IMR-90 (cell line): ENCODE measurements at regions not wholly inside any gene's neighbourhood (a gene's known extent, or its start where the extent isn't known, plus 50 kb on each side); places are given as distances from the start of the nearest gene placed in this dataset.

ENCODE experiments used
- ATAC-seq: fragments of 200-7000 bp; cut with Tn5 transposase; 2 replicates; pipeline ENCODE4 v1.9.1; 2020; ENCODE audit warnings: low read depth, mild to moderate bottlenecking, moderate library complexity
- BruUV-seq: library from RNA; stranded (reverse); fragments of 400-500 nt; replicated peaks from 2 replicates; lab custom pipeline; 2021; lab: Mats Ljungman, UMichigan
- CTCF ChIA-PET: fragments of 300-600 bp; formaldehyde crosslinking; extraction: SDS; loops from one replicate; lab custom pipeline; 2021; ENCODE audit warnings: antibody characterized with exemption; lab: Yijun Ruan, JAX
- POLR2A ChIA-PET: fragments of 300-600 bp; sonication (Branson Sonifier 250); formaldehyde crosslinking; loops from one replicate; lab custom pipeline; 2022; ENCODE audit warnings: antibody characterized with exemption; ENCODE audit not compliant: unreplicated experiment; lab: Charles Lee
- DNase-seq: peaks from one replicate; pipeline ENCODE4 v3.0.0; 2013
- H2AFZ ChIP-seq: replicated peaks from 2 replicates; pipeline ENCODE3; 2013; ENCODE audit warnings: low read length, mild to moderate bottlenecking; ENCODE audit not compliant: poor library complexity
- H2AK5ac ChIP-seq: 2 replicates; pipeline ENCODE4 v1.6.1; 2013; ENCODE audit warnings: low read depth, low read length, inconsistent platforms
- H2AK9ac ChIP-seq: replicated peaks from 2 replicates; pipeline ENCODE3; 2013; ENCODE audit warnings: mild to moderate bottlenecking, low read depth, low read length, moderate library complexity; ENCODE audit not compliant: poor library complexity
- H2BK120ac ChIP-seq: 2 replicates; pipeline ENCODE4 v1.6.1; 2013; ENCODE audit warnings: low read depth, low read length, inconsistent platforms
- H2BK15ac ChIP-seq: 3 replicates; pipeline ENCODE4 v1.6.1; 2013; ENCODE audit warnings: low read depth, low read length, inconsistent platforms
- H2BK20ac ChIP-seq: 2 replicates; pipeline ENCODE4 v1.6.1; 2013; ENCODE audit warnings: low read depth, mild to moderate bottlenecking, inconsistent platforms, low read length, moderate library complexity
- H2BK5ac ChIP-seq: 2 replicates; pipeline ENCODE4 v1.6.1; 2013; ENCODE audit warnings: mild to moderate bottlenecking, low read depth, low read length, inconsistent platforms; ENCODE audit not compliant: poor library complexity, severe bottlenecking
- H3K14ac ChIP-seq: replicated peaks from 2 replicates; pipeline ENCODE4 v1.6.1; 2013; ENCODE audit warnings: low read depth, low read length, inconsistent platforms
- H3K18ac ChIP-seq: 2 replicates; pipeline ENCODE4 v1.6.1; 2013; ENCODE audit warnings: low read depth, low read length, control low read depth
- H3K23ac ChIP-seq: 2 replicates; pipeline ENCODE4 v1.6.1; 2013; ENCODE audit warnings: low read depth, low read length, inconsistent platforms
- H3K27ac ChIP-seq: 2 replicates; pipeline ENCODE4 v1.5.1; 2013; ENCODE audit warnings: mild to moderate bottlenecking, control low read depth, low read length; ENCODE audit not compliant: insufficient read depth
- H3K27me3 ChIP-seq: 2 replicates; pipeline ENCODE4 v1.6.1; 2013; ENCODE audit warnings: low read length; ENCODE audit not compliant: control insufficient read depth, insufficient read depth
- H3K36me3 ChIP-seq: 2 replicates; pipeline ENCODE4 v1.6.1; 2013; ENCODE audit warnings: low read length, mixed read lengths; ENCODE audit not compliant: control insufficient read depth, insufficient read depth
- H3K4ac ChIP-seq: 2 replicates; pipeline ENCODE4 v1.6.1; 2013; ENCODE audit warnings: low read depth, low read length, inconsistent platforms
- H3K4me1 ChIP-seq: 2 replicates; pipeline ENCODE4 v1.6.1; 2013; ENCODE audit warnings: low read length, mixed read lengths; ENCODE audit not compliant: control insufficient read depth, insufficient read depth
- H3K4me2 ChIP-seq: 2 replicates; pipeline ENCODE4 v1.6.1; 2013; ENCODE audit warnings: low read depth, mild to moderate bottlenecking, control low read depth, low read length, moderate library complexity
- H3K4me3 ChIP-seq: 2 replicates; pipeline ENCODE4 v1.5.1; 2013; ENCODE audit warnings: low read depth, mild to moderate bottlenecking, control low read depth, low read length, moderate library complexity; ENCODE audit not compliant: insufficient read depth
- H3K56ac ChIP-seq: 2 replicates; pipeline ENCODE4 v1.6.1; 2013; ENCODE audit warnings: low read length, inconsistent platforms; ENCODE audit not compliant: insufficient read depth; ENCODE audit errors: extremely low read depth
- H3K79me1 ChIP-seq, 2 experiments: 2 replicates each; pipeline ENCODE4 v1.6.1; 2013; ENCODE audit warnings: low read length in 2 of 2, inconsistent platforms in 1 of 2, low read depth in 1 of 2
- H3K9ac ChIP-seq: 2 replicates; pipeline ENCODE4 v1.6.1; 2013; ENCODE audit warnings: low read depth, low read length, control low read depth
- H3K9me1 ChIP-seq: 2 replicates; pipeline ENCODE4 v1.6.1; 2013; ENCODE audit warnings: low read length, inconsistent platforms; ENCODE audit not compliant: insufficient read depth
- H3K9me3 ChIP-seq: 2 replicates; pipeline ENCODE4 v1.6.1; 2013; ENCODE audit warnings: low read length; ENCODE audit not compliant: control insufficient read depth, insufficient read depth
- H4K20me1 ChIP-seq: 2 replicates; pipeline ENCODE4 v1.6.1; 2013; ENCODE audit warnings: low read length, inconsistent platforms; ENCODE audit not compliant: insufficient read depth
- H4K5ac ChIP-seq: 2 replicates; pipeline ENCODE4 v1.6.1; 2013; ENCODE audit warnings: mild to moderate bottlenecking, low read depth, low read length, control low read depth
- H4K8ac ChIP-seq, 2 experiments: 2 replicates each; pipeline ENCODE4 v1.6.1; 2013; ENCODE audit warnings: low read depth in 2 of 2, low read length in 2 of 2, control low read depth in 1 of 2, inconsistent platforms in 1 of 2
- H4K91ac ChIP-seq: 2 replicates; pipeline ENCODE4 v1.6.1; 2013; ENCODE audit warnings: low read depth, low read length, inconsistent platforms; ENCODE audit not compliant: insufficient read depth
- BHLHE40 ChIP-seq: fragments of 150-350 bp; IDR thresholded peaks from 2 replicates; pipeline ENCODE4 v1.6.1; 2016; ENCODE audit warnings: mild to moderate bottlenecking, low read depth, low read length
- CEBPB ChIP-seq: IDR thresholded peaks from 2 replicates; pipeline ENCODE4 v1.6.1; 2012; ENCODE audit warnings: low read depth, low read length, improper control_type of control experiment
- CHD1 ChIP-seq: IDR thresholded peaks from 2 replicates; pipeline ENCODE4 v1.6.1; 2012; ENCODE audit warnings: low read depth, low read length, improper control_type of control experiment
- FOS ChIP-seq: fragments of 150-350 bp; IDR thresholded peaks from 2 replicates; pipeline ENCODE4 v1.6.1; 2016; ENCODE audit warnings: low read depth, low read length
- MAFK ChIP-seq: IDR thresholded peaks from 2 replicates; pipeline ENCODE4 v1.6.1; 2012; ENCODE audit warnings: low read depth, low read length, improper control_type of control experiment
- MAZ ChIP-seq: IDR thresholded peaks from 2 replicates; pipeline ENCODE4 v1.6.1; 2012; ENCODE audit warnings: low read depth, mild to moderate bottlenecking, low read length, improper control_type of control experiment, moderate library complexity, borderline replicate concordance
- MXI1 ChIP-seq: IDR thresholded peaks from 2 replicates; pipeline ENCODE4 v1.6.1; 2012; ENCODE audit warnings: low read depth, mild to moderate bottlenecking, low read length, moderate library complexity, borderline replicate concordance
- NFE2L2 ChIP-seq: fragments of 150-350 bp; IDR thresholded peaks from 2 replicates; pipeline ENCODE4 v1.6.1; 2016; ENCODE audit warnings: low read depth, mild to moderate bottlenecking, low read length
- POLR2A ChIP-seq: IDR thresholded peaks from 2 replicates; pipeline ENCODE4 v1.6.1; 2012; ENCODE audit warnings: mild to moderate bottlenecking, low read depth, low read length
- RAD21 ChIP-seq: IDR thresholded peaks from 2 replicates; pipeline ENCODE4 v1.6.1; 2012; ENCODE audit warnings: low read length, improper control_type of control experiment
- RCOR1 ChIP-seq: IDR thresholded peaks from 2 replicates; pipeline ENCODE4 v1.6.1; 2012; ENCODE audit warnings: mild to moderate bottlenecking, low read length, improper control_type of control experiment; ENCODE audit not compliant: insufficient replicate concordance
- RFX5 ChIP-seq: IDR thresholded peaks from 2 replicates; pipeline ENCODE4 v1.8.0; 2012; ENCODE audit warnings: low read depth, mild to moderate bottlenecking, low read length, moderate library complexity
- SMC3 ChIP-seq: fragments of 150-350 bp; IDR thresholded peaks from 2 replicates; pipeline ENCODE4 v1.6.1; 2016; ENCODE audit warnings: low read depth, mild to moderate bottlenecking, antibody characterized with exemption, low read length, moderate library complexity
- USF2 ChIP-seq: fragments of 150-350 bp; IDR thresholded peaks from 2 replicates; pipeline ENCODE4 v1.6.1; 2017; ENCODE audit warnings: mild to moderate bottlenecking, antibody characterized with exemption, low read length, low read depth
- WGBS, 2 experiments: methylation state at CpG; one replicate each; pipeline versions ENCODE4 v1.1.5 to v1.1.7; 2013; ENCODE audit warnings: missing lambda C conversion rate in 2 of 2; ENCODE audit not compliant: insufficient read length in 1 of 2; ENCODE audit errors: extremely low coverage in 2 of 2; 5-methylcytosine and 5-hydroxymethylcytosine counted together
- dilution Hi-C: fragments of 300-500 bp; cut with HindIII; formaldehyde crosslinking; loops from one replicate; pipeline ENCODE4 v1.14.3; 2018; ENCODE audit warnings: low sequenced_read_pairs; ENCODE audit not compliant: unreplicated experiment
- in situ Hi-C: fragments of 300-500 bp; cut with MboI; formaldehyde crosslinking; loops from 3 replicates; pipeline ENCODE4 v1.14.3; 2019; ENCODE audit warnings: low sequenced_read_pairs, inconsistent platforms, mixed read lengths
- intact Hi-C: fragments of 100-400 bp; cut with micrococcal nuclease; formaldehyde crosslinking; loops from 2 replicates; pipeline ENCODE4 v1.10.0; 2022
- TF ChIP-seq, protein P1 (sequence below): conservative IDR thresholded peaks from 2 replicates; pipeline ENCODE4 v1.5.1; 2012; ENCODE audit warnings: mild to moderate bottlenecking, low read depth, low read length, improper control_type of control experiment
- TF ChIP-seq, protein P2 (sequence below): fragments of 150-350 bp; IDR thresholded peaks from 2 replicates; pipeline ENCODE4 v1.6.1; 2016; ENCODE audit warnings: low read depth, mild to moderate bottlenecking, low read length, moderate library complexity, borderline replicate concordance

DNA sequence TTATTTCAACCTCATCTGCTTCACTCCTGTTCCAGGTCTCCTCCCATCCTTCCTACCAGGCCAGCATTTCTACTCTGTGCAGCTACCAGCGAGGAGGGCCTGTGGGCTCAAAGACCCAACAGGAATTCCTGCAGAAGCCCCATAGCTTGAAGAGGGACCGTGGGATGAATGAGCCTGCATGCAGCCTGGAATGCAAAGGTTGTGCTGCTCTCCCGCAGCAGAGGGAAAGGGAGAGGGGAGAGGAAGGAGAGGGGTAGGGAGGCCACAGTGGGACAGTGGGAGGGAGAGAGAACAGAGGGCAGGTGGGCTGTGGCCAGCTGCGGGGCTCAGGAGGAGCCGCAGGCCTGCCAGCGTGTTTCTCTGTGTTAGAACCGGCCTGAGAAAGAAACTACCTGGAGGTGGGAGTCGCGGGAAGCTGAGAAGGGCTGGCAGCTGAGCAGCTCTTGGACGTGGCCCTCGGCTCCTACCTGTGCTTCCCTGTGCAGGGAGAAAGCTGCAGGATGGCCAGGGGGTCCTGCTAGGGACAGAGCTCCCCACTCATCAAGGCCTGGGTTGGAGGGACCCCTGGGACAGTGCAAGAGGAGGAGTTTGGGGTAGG lies 66.1 kb upstream of the MLN start:
- H2AK9ac ChIP-seq: no peak overlapping the region
- no peak for ATAC-seq
- H3K18ac ChIP-seq: no peak overlapping the region
- no peaks in the 10 kb centered on the region for H3K9me3 ChIP-seq
- no peak overlapping the region for H3K56ac ChIP-seq
- no peaks in the 10 kb centered on the region for H3K4me1 ChIP-seq
- dilution Hi-C loops: no loop called here
- no peak overlapping the region for H3K14ac ChIP-seq
- no peak overlapping the region for H2BK5ac ChIP-seq
- no peak overlapping the region for H3K4me2 ChIP-seq
- H3K23ac ChIP-seq: no peak overlapping the region
- no peak overlapping the region for H2AK5ac ChIP-seq
- no peak overlapping the region for H2BK120ac ChIP-seq
- no peak overlapping the region for H3K9ac ChIP-seq
- ChIA-PET POLR2A (no interaction called here), CTCF (interaction anchor here (0.6 kb wide), 1 partner anchor 642 kb away, joined by 3 read pairs; no protein-coding TSS in a partner anchor)
- in situ Hi-C loops: no loop called here
- no peaks in the 10 kb centered on the region for H3K79me1 ChIP-seq
- no peak overlapping the region for H4K5ac ChIP-seq
- no peak overlapping the region for H2BK20ac ChIP-seq
- peaks cover 50% of the 10 kb centered on the region for H3K27me3 ChIP-seq
- no peaks in the 10 kb centered on the region for H4K20me1 ChIP-seq
- H3K27ac ChIP-seq: no peak overlapping the region
- H3K4me3 ChIP-seq: no peak overlapping the region
- no peak overlapping the region for H2BK15ac ChIP-seq
- DNase-seq: no peak
- no TSS peak for BruUV-seq
- H4K8ac ChIP-seq: no peak overlapping the region
- H3K36me3 ChIP-seq: no peaks in the 10 kb centered on the region
- no peak overlapping the region for H2AFZ ChIP-seq
- no peaks in the 10 kb centered on the region for H3K9me1 ChIP-seq
- WGBS, 2 experiments: 72% methylated on average over 7 of the region's 11 CpGs; no CpG with 5 or more reads in 1 of the 2 experiments
- TF ChIP-seq BHLHE40: no peak
- TF ChIP-seq RAD21: no peak
- no peak for TF ChIP-seq SMC3
- TF ChIP-seq NFE2L2: no peak
- no peak for TF ChIP-seq FOS
- TF ChIP-seq MAFK: no peak
- TF ChIP-seq MXI1: no peak
- no peak for TF ChIP-seq RCOR1
- TF ChIP-seq, protein P1, sequence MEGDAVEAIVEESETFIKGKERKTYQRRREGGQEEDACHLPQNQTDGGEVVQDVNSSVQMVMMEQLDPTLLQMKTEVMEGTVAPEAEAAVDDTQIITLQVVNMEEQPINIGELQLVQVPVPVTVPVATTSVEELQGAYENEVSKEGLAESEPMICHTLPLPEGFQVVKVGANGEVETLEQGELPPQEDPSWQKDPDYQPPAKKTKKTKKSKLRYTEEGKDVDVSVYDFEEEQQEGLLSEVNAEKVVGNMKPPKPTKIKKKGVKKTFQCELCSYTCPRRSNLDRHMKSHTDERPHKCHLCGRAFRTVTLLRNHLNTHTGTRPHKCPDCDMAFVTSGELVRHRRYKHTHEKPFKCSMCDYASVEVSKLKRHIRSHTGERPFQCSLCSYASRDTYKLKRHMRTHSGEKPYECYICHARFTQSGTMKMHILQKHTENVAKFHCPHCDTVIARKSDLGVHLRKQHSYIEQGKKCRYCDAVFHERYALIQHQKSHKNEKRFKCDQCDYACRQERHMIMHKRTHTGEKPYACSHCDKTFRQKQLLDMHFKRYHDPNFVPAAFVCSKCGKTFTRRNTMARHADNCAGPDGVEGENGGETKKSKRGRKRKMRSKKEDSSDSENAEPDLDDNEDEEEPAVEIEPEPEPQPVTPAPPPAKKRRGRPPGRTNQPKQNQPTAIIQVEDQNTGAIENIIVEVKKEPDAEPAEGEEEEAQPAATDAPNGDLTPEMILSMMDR: no peak
- TF ChIP-seq POLR2A: no peak
- TF ChIP-seq, protein P2, sequence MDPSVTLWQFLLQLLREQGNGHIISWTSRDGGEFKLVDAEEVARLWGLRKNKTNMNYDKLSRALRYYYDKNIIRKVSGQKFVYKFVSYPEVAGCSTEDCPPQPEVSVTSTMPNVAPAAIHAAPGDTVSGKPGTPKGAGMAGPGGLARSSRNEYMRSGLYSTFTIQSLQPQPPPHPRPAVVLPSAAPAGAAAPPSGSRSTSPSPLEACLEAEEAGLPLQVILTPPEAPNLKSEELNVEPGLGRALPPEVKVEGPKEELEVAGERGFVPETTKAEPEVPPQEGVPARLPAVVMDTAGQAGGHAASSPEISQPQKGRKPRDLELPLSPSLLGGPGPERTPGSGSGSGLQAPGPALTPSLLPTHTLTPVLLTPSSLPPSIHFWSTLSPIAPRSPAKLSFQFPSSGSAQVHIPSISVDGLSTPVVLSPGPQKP: no peak
- TF ChIP-seq MAZ: no peak
- TF ChIP-seq USF2: no peak
- no peak for TF ChIP-seq RFX5
- TF ChIP-seq CEBPB: no peak
- no peak for TF ChIP-seq CHD1
- no peak overlapping the region for H4K91ac ChIP-seq
- H3K4ac ChIP-seq: no peak overlapping the region
- intact Hi-C loops: no loop called here
